ENCODE measurements at regions not wholly inside any gene's neighbourhood (a gene's known extent, or its start where the extent isn't known, plus 50 kb on each side); places are given as distances from the start of the nearest gene placed in this dataset.
A peak's percentile ranks its signal among the peaks of the same experiment; 100 is the strongest.

- no peak for DNase-seq (ENCODE audit: low read depth in 2 of 2)
Measured at GRCh38 chr16:14337303-14338191, 266.4 kb downstream of the MRTFB start.

DNA sequence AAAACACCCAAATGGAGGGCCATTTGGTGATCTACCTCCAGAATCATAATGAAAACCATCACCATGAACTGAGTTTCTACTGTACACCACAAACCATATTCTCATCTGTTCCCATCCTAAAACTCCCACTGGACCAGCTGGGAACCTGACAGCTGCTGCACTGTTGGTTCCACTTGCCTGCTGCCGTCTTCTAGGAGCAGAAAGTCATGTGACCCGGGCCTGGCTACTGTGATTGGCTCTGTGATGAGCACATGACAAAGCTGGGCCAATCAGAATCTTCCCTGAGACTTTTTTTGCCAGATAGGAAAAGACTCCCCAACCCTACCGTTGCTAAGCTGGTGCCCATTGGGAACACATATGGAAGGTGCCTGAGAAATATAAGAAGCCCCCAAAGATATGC, 264.2 kb downstream of the MRTFB start:
- DNase-seq (ENCODE audit: low read depth in 2 of 2): no peak

DNA sequence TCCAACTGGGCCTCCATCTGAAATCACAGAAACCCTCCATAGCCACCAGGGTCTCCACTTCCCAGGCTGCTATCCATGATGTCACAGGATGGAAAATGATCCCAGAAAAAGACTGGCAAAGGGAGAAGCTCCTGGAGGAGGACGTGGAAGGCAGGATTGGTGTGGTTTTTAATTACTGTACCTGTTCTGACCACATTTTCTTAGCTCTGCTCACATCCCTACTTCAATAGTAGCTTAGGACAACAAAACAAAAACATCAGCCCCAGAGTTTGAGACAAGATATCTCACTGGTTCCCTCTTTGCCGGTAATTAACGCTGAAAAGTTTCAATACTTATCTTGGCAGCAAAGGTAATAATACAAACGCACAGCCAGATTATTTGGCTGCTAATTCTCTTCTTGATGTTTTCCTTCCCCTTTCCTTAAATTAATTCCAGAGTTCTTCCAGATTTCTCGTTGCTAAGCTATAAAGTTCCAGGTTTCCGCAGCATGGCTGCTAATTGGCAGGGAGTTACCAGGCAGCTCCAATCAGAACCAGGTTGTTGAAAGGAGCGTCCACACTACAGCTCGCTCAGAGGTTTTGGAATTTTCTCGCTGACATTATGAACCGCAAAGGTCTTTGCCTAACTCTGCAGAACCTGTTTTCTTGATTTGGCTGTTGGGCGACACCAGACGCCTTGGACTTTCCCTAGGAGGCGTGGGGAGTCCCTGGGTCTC, 263.4 kb downstream of the MRTFB start:
- peak; percentile 69 to 73 for DNase-seq (ENCODE audit: low read depth in 2 of 2)

DNA sequence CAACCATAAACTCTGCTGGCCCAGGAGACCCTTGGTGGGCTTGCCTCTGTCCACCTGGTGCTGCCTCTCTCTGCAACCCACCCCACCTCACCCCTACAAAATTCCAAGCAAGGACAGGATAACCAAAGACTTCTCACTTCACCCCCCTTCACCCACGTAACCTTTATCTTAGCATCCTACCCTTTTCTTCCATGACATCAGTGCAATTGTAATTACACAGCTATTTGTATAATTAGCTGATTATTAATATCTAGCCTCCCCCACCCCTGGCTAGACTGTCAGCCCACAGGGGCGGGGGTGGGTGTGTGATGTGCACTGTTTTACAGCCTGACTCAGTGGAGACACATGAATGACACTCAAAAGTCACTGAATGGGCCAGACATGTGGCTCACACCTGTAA, 262.2 kb downstream of the MRTFB start:
- no peak for DNase-seq (ENCODE audit: low read depth in 2 of 2)

- no peak for DNase-seq (ENCODE audit: low read depth in 2 of 2)
Measured at GRCh38 chr16:14331020-14331419, 259.9 kb downstream of the MRTFB start.

- DNase-seq (ENCODE audit: low read depth in 2 of 2): no peak
Measured at GRCh38 chr16:14329727-14330350, 258.7 kb downstream of the MRTFB start.

- peak; percentile 86 to 88 for DNase-seq (ENCODE audit: low read depth in 2 of 2)
Measured at GRCh38 chr16:14325502-14326401, 254.6 kb downstream of the MRTFB start.

GRCh38 chr16:14324581-14324980, 253.5 kb downstream of the MRTFB start:
- peak; percentile 49 to 56 for DNase-seq (ENCODE audit: low read depth in 2 of 2)

- no peak for DNase-seq (ENCODE audit: low read depth in 2 of 2)
Measured at GRCh38 chr16:14322186-14322585, 251.1 kb downstream of the MRTFB start.

DNA sequence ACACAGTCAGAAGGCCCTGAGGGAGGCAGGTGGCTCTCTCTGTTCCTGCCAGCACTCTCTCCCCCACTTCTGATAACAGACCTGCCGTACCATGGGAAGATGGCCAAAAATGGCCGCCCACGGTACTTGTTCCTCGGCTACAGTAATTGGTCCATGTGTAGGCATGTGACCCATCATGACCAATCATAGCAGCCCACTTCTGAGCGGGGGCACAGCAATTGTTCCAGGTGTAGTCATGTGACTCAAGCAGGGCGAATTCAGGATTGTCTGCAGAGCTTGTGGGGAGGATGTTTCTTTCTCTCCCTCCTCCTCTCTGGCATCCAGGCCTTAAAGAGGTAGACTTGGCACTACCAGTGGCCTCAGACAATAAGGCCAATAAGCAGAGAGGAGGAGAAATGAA, 250.4 kb downstream of the MRTFB start:
- DNase-seq (ENCODE audit: low read depth in 2 of 2): no peak

DNA sequence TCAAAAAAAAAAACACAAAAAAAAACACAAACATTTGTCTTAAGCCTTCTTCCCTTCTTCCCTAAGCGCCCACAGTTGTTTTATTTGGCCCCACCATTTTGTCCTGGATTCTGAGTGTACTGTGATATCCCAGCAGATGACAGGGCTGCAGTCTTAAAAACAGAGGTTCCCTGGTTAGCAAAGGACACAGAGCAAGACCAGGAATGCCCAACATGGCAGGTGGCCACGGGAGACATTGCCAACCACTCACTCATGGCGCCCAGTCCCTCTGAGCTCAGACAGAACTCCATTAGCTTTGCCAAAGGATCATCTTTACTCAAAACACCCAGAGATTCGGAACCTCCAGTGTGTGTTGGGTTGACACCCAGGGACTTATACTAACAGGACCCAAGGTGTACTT, 249.3 kb downstream of the MRTFB start:
- DNase-seq (ENCODE audit: low read depth in 2 of 2): no peak

Measured in fibroblast of skin of left quadriceps (primary cell).